Natural killer cell (primary cell): ENCODE measurements at regions not wholly inside any gene's neighbourhood (a gene's known extent, or its start where the extent isn't known, plus 50 kb on each side); places are given as distances from the start of the nearest gene placed in this dataset.

Experiments
- ATAC-seq, 3 donors: fragments of 150-1000 bp in 2 of 3; fragments of 200-7000 bp in 1 of 3; cut with Tn5 transposase; 1 replicate in 1 of 3; 2 replicates in 2 of 3; pipeline ENCODE4 v1.10.0; 2021; ENCODE audit warnings: mild to moderate bottlenecking in 2 of 3, moderate library complexity in 2 of 3
- DNase-seq, 2 donors: peaks; one replicate each; pipeline versions ENCODE4 v3.0.0 to v3.0.0-alpha.2; 2013 to 2021; ENCODE audit warnings: mixed read lengths in 1 of 2
- H3K27ac ChIP-seq: one replicate; pipeline ENCODE4 v1.5.1; 2013; ENCODE audit warnings: mild to moderate bottlenecking, low read length
- H3K27me3 ChIP-seq: one replicate; pipeline ENCODE4 v1.6.1; 2013; ENCODE audit warnings: low read length; ENCODE audit not compliant: control insufficient read depth, insufficient read depth
- H3K36me3 ChIP-seq: one replicate; pipeline ENCODE4 v1.6.1; 2013; ENCODE audit warnings: low read length; ENCODE audit not compliant: control insufficient read depth, insufficient read depth
- H3K4me1 ChIP-seq: one replicate; pipeline ENCODE4 v1.6.1; 2013; ENCODE audit warnings: low read length; ENCODE audit not compliant: control insufficient read depth, insufficient read depth
- H3K4me3 ChIP-seq: one replicate; pipeline ENCODE4 v1.5.1; 2013; ENCODE audit warnings: low read length
- H3K9me3 ChIP-seq: one replicate; pipeline ENCODE4 v1.6.1; 2013; ENCODE audit warnings: low read length; ENCODE audit not compliant: control insufficient read depth, insufficient read depth
- H3K27ac Mint-ChIP-seq, 2 donors: one replicate each; pipeline ENCODE4 v1.8.0; 2022; ENCODE audit warnings: mild to moderate bottlenecking in 2 of 2, mixed read lengths in 2 of 2, moderate library complexity in 1 of 2
- H3K27me3 Mint-ChIP-seq, 2 donors: one replicate each; pipeline ENCODE4 v1.8.0; 2022; ENCODE audit warnings: low read depth in 2 of 2, mixed read lengths in 2 of 2
- H3K36me3 Mint-ChIP-seq: one replicate; pipeline ENCODE4 v1.8.0; 2022; ENCODE audit warnings: mixed read lengths
- H3K4me1 Mint-ChIP-seq, 2 donors: one replicate each; pipeline ENCODE4 v1.8.0; 2022; ENCODE audit warnings: mixed read lengths in 2 of 2
- H3K4me3 Mint-ChIP-seq: one replicate; pipeline ENCODE4 v1.8.0; 2022; ENCODE audit warnings: mild to moderate bottlenecking, moderate library complexity, mixed read lengths
- H3K9me3 Mint-ChIP-seq, 2 donors: one replicate each; pipeline ENCODE4 v1.8.0; 2022; ENCODE audit warnings: mixed read lengths in 2 of 2
- CTCF ChIP-seq: fragments of 200-600 bp; IDR thresholded peaks from one replicate; pipeline ENCODE4 v1.8.0; 2022; ENCODE audit warnings: antibody characterized with exemption
- WGBS: methylation state at CpG from one replicate; pipeline ENCODE4 v1.1.7; 2013; ENCODE audit warnings: missing lambda C conversion rate; ENCODE audit not compliant: insufficient coverage; 5-methylcytosine and 5-hydroxymethylcytosine counted together
- intact Hi-C: fragments of 100-400 bp; cut with micrococcal nuclease; formaldehyde crosslinking; loops from one replicate; pipeline ENCODE4 v1.14.2; 2022

GRCh38 chr6:27758491-27758890 lies 153.7 kb downstream of the OR2B2 start:
- H3K4me1 ChIP-seq, result peaks cover 15% of the 10 kb centered on the region
- H3K4me3 ChIP-seq, result no peak overlapping the region
- no peak overlapping the region for H3K27ac ChIP-seq
- Mint-ChIP-seq H3K4me1 (peaks cover 19 to 24% of the 10 kb centered on the region in 2 donors), H3K27ac (no peak overlapping the region), H3K9me3 (no peaks in the 10 kb centered on the region), H3K4me3 (peak overlapping the region; percentile 38), H3K36me3 (no peaks in the 10 kb centered on the region), H3K27me3 (peaks cover 0 to 6% of the 10 kb centered on the region in 2 donors)
- no peaks in the 10 kb centered on the region for H3K27me3 ChIP-seq
- WGBS, result 86% methylated on average over 10 of the region's 10 CpGs
- H3K9me3 ChIP-seq, result no peaks in the 10 kb centered on the region
- H3K36me3 ChIP-seq, result no peaks in the 10 kb centered on the region
- ATAC-seq, result no peak
- DNase-seq, result no peak
- intact Hi-C loops, result loop anchor here (10.0 kb wide), 1 partner anchor 1224 kb away; the partner anchor contains the start of gene HMGN4
- no peak for TF ChIP-seq CTCF

DNA sequence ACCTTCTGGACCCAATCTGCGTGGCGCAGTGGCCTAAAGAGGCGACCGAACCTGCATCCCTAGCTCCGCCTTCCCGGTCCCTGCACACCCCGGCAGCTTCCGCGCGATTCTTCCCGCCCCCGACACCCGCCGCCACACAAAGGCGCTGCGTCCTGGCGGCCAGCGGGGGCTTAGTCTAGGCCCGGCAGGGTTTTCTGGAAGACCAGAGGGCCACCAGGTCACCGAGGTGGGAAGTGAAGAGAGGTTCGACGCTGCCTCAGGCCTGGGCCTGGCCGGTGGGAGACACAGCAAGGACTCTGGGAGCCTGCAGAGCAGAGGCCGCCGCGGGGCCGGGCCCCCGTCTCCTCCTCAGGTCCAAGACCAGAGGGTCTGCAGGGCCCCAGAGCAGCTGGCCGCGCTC lies 154.9 kb downstream of the OR2B2 start:
- Mint-ChIP-seq H3K9me3 (no peaks in the 10 kb centered on the region), H3K4me1 (peaks cover 28 to 34% of the 10 kb centered on the region in 2 donors), H3K4me3 (peak overlapping the region; percentile 76), H3K27ac (peak overlapping the region in 1 of 2 donors; percentile 80), H3K36me3 (peaks cover 4% of the 10 kb centered on the region), H3K27me3 (peaks cover 0 to 8% of the 10 kb centered on the region in 2 donors)
- H3K36me3 ChIP-seq, result no peaks in the 10 kb centered on the region
- 2% methylated on average over 30 of the region's 30 CpGs for WGBS
- DNase-seq (peak; percentile 33 to 72), ATAC-seq (peak in 1 of 3 donors; percentile 9)
- peaks cover 15% of the 10 kb centered on the region for H3K4me1 ChIP-seq
- intact Hi-C loops, result loop anchor here (10.0 kb wide), 1 partner anchor 1223 kb away; the partner anchor contains the start of gene HMGN4
- H3K27me3 ChIP-seq, result no peaks in the 10 kb centered on the region
- H3K4me3 ChIP-seq, result peak overlapping the region; percentile 40
- H3K9me3 ChIP-seq, result no peaks in the 10 kb centered on the region
- TF ChIP-seq CTCF, result no peak
- no peak overlapping the region for H3K27ac ChIP-seq

DNA sequence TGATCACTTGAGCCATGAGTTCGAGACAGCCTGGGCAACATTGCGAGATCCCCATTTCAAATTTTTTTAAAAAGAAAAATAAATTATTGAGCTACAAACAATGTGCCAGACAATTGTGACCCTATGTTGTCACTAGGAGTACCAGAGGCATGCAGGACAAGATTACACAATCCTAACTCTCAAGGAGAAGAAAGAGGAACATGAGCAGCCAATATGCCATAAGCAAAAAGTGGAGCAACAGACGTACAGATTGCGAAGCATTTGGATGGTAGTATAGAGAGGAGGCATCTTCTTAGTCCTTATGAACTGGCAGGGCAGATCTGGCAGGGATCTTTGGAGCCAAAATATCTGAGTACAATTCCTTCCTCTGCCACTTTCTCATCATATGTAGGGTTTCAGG lies 156.4 kb downstream of the OR2B2 start:
- Mint-ChIP-seq H3K4me3 (no peak overlapping the region), H3K27me3 (peaks cover 0 to 9% of the 10 kb centered on the region in 2 donors), H3K27ac (no peak overlapping the region), H3K36me3 (peaks cover 6% of the 10 kb centered on the region), H3K4me1 (peaks cover 32 to 37% of the 10 kb centered on the region in 2 donors), H3K9me3 (no peaks in the 10 kb centered on the region)
- DNase-seq (no peak), ATAC-seq (no peak)
- no peak overlapping the region for H3K4me3 ChIP-seq
- 92% methylated on average over 4 of the region's 4 CpGs for WGBS
- no peaks in the 10 kb centered on the region for H3K9me3 ChIP-seq
- no peak overlapping the region for H3K27ac ChIP-seq
- intact Hi-C loops, result loop anchor here (10.0 kb wide), 1 partner anchor 1221 kb away; the partner anchor contains the start of gene HMGN4
- peaks cover 15% of the 10 kb centered on the region for H3K4me1 ChIP-seq
- H3K36me3 ChIP-seq, result no peaks in the 10 kb centered on the region
- H3K27me3 ChIP-seq, result no peaks in the 10 kb centered on the region
- TF ChIP-seq CTCF, result no peak

DNA sequence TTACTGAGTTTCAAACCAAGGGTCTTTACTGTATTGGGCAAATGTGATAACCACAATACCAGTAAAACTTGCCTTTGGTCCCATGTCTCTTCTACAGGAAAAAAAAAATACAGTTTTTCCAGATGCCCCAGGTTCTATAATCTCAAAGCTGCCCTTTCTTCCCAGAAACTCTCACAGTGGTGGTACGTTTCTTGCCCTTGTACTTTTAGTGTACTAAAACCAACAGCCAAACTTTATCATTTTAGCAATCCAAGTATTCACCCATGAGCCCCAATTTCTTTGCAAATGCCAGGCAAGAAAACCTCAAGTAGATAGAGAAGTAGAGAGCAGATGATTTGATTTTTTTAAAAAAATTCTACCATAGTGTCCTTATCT lies 157.8 kb downstream of the OR2B2 start:
- TF ChIP-seq CTCF, result no peak
- Mint-ChIP-seq H3K4me3 (peak overlapping the region; percentile 68), H3K27me3 (peaks cover 0 to 9% of the 10 kb centered on the region in 2 donors), H3K36me3 (peaks cover 6% of the 10 kb centered on the region), H3K4me1 (peaks cover 32 to 37% of the 10 kb centered on the region in 2 donors), H3K9me3 (no peaks in the 10 kb centered on the region), H3K27ac (peak overlapping the region; percentile 95 to 100)
- Histone ChIP-seq H3K9me3 (no peaks in the 10 kb centered on the region), H3K27me3 (no peaks in the 10 kb centered on the region), H3K4me3 (no peak overlapping the region), H3K36me3 (no peaks in the 10 kb centered on the region), H3K4me1 (peaks cover 15% of the 10 kb centered on the region), H3K27ac (no peak overlapping the region)
- intact Hi-C loops, result loop anchor here (5.0 to 10.0 kb wide), 4 partner anchors 53 to 1220 kb away; partner anchors contain the start of gene HMGN4
- WGBS, result 47% methylated on average over 1 of the region's 1 CpG
- DNase-seq (no peak), ATAC-seq (no peak)
